Suprapubic skin (tissue), 4 donors: ENCODE measurements at regions not wholly inside any gene's neighbourhood (a gene's known extent, or its start where the extent isn't known, plus 50 kb on each side); places are given as distances from the start of the nearest gene placed in this dataset.

ENCODE experiments used
- DNase-seq, 2 donors: peaks; one replicate each; pipeline ENCODE4 v3.0.0-alpha.2; 2019; ENCODE audit warnings: low spot score in 2 of 2
- H3K27ac ChIP-seq: fragments of 200-600 bp; sonication (generic); one replicate; pipeline ENCODE4 v1.5.1; 2019
- H3K27me3 ChIP-seq: fragments of 200-600 bp; sonication (generic); one replicate; pipeline ENCODE4 v1.5.1; 2019
- H3K36me3 ChIP-seq: fragments of 200-600 bp; sonication (generic); one replicate; pipeline ENCODE4 v1.5.1; 2019
- H3K4me1 ChIP-seq: fragments of 200-600 bp; sonication (generic); one replicate; pipeline ENCODE4 v1.5.1; 2019
- H3K4me3 ChIP-seq: fragments of 200-600 bp; sonication (generic); one replicate; pipeline ENCODE4 v1.5.1; 2019; ENCODE audit warnings: mild to moderate bottlenecking
- H3K9me3 ChIP-seq: fragments of 200-600 bp; sonication (generic); one replicate; pipeline ENCODE4 v1.5.1; 2019
- EP300 ChIP-seq: sonication (generic); formaldehyde crosslinking; IDR thresholded peaks from one replicate; pipeline ENCODE4 v1.6.1; 2017; ENCODE audit warnings: antibody characterized with exemption
- POLR2A ChIP-seq, 2 donors: fragments of 450-650 bp; IDR thresholded peaks; one replicate each; pipeline ENCODE4 v1.6.1; 2017; ENCODE audit warnings: antibody characterized with exemption in 2 of 2, mild to moderate bottlenecking in 2 of 2, moderate library complexity in 2 of 2
- POLR2AphosphoS5 ChIP-seq, 3 donors: sonication (generic); formaldehyde crosslinking; IDR thresholded peaks; one replicate each; pipeline ENCODE4 v1.6.1; 2017; ENCODE audit warnings: antibody characterized with exemption in 3 of 3
- WGBS: methylation state at CpG from one replicate; pipeline ENCODE4 v1.1.5; 2018; 5-methylcytosine and 5-hydroxymethylcytosine counted together
- TF ChIP-seq, protein P1 (sequence below), 2 donors: fragments of 200-600 bp in 1 of 2; fragments of 450-650 bp in 1 of 2; sonication (generic) in 1 of 2; IDR thresholded peaks; one replicate each; pipeline ENCODE4 v1.5.1; 2016 to 2019; ENCODE audit warnings: antibody characterized with exemption in 2 of 2, mild to moderate bottlenecking in 1 of 2, moderate library complexity in 1 of 2

DNA sequence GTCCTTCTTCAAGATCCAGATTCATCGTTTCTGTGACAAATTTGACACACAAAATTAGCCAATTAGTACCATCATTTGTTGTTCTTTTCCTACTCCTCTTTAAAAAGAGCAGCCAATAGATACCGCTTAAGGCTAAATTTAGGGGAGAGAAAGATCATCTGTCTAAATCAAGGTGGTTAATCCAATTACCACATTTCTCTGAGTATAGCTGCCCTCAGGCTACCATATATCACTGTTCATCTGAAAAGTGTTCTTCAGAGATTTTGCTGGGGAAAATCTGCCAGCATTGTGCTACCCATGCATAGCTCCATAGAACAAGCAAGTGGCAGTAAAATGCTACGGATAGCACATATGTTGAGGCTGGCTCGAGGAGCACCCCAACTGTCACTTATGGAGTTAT is 110.3 kb upstream of the ESRRG start:
- Histone ChIP-seq H3K4me1 (no peaks in the 10 kb centered on the region), H3K4me3 (no peak overlapping the region), H3K36me3 (no peaks in the 10 kb centered on the region), H3K9me3 (no peaks in the 10 kb centered on the region), H3K27ac (no peak overlapping the region), H3K27me3 (no peaks in the 10 kb centered on the region)
- 46% methylated on average over 4 of the region's 4 CpGs for WGBS
- TF ChIP-seq, protein P1, sequence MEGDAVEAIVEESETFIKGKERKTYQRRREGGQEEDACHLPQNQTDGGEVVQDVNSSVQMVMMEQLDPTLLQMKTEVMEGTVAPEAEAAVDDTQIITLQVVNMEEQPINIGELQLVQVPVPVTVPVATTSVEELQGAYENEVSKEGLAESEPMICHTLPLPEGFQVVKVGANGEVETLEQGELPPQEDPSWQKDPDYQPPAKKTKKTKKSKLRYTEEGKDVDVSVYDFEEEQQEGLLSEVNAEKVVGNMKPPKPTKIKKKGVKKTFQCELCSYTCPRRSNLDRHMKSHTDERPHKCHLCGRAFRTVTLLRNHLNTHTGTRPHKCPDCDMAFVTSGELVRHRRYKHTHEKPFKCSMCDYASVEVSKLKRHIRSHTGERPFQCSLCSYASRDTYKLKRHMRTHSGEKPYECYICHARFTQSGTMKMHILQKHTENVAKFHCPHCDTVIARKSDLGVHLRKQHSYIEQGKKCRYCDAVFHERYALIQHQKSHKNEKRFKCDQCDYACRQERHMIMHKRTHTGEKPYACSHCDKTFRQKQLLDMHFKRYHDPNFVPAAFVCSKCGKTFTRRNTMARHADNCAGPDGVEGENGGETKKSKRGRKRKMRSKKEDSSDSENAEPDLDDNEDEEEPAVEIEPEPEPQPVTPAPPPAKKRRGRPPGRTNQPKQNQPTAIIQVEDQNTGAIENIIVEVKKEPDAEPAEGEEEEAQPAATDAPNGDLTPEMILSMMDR (IDR thresholded peaks at IDR 0.05): no peak
- TF ChIP-seq POLR2AphosphoS5 (IDR thresholded peaks at IDR 0.05) (no peak), EP300 (no peak), POLR2A (IDR thresholded peaks at IDR 0.05) (no peak)
- DNase-seq: no peak

DNA sequence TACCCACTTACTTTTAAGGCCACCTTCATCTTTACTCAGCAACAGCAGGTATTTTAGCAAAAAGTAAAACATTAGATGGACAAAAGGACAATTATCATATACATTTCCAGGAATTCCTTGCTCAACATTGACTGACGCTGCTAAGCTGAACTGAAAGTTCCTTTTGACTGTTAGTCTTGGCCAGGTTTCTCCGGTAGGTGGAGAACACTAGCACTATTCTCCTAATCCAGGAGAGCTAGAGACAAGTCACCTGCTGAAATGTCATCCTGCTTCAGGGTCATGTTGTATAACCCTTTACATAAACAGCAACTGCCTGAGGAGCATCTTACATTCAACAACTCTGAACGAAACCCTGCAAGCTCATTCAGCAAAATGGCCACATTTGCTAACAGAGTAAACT is 109.0 kb upstream of the ESRRG start:
- 76% methylated on average over 3 of the region's 3 CpGs for WGBS
- H3K27me3 ChIP-seq: no peaks in the 10 kb centered on the region
- TF ChIP-seq POLR2A (IDR thresholded peaks at IDR 0.05) (no peak), POLR2AphosphoS5 (IDR thresholded peaks at IDR 0.05) (no peak), EP300 (no peak)
- TF ChIP-seq, protein P1 (IDR thresholded peaks at IDR 0.05): no peak
- no peaks in the 10 kb centered on the region for H3K36me3 ChIP-seq
- no peak overlapping the region for H3K4me3 ChIP-seq
- H3K4me1 ChIP-seq: no peaks in the 10 kb centered on the region
- H3K9me3 ChIP-seq: no peaks in the 10 kb centered on the region
- no peak for DNase-seq
- no peak overlapping the region for H3K27ac ChIP-seq

DNA sequence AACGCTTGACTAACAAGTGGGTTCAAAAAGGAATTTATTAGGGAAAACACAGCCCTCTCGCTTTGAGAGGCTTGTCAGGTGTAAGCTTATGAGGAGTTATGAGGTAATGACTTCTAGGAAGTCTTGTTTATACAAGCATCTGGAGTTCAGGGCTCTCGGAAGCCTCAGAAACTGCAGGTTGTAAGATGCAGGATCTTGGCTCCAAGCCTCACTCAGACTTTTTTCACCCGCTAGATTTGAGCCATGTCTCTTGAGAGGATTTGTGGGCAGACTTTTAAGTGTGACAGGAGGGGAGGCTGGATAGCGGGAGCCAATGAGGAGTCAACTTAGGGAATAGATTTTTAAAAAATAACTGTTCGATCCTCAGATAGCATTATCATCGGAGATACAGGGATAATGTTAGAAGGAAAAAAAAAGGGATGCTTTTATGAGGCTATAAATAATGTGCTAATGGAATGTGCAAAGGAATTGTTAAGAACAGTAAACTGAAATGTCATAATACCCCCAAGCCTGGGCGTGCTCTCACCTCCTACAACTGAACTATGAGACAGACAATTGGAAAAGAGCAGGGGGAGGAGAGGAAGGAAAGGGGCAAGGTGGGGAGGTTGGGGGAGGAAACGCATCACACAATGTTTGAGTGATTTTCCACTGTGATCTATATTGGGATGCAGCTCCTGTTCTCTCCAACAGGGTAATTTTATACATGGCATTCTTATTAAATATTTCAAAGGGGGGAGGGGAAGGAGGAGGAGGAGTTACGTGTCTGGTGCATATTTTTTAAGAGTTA is 107.4 kb upstream of the ESRRG start:
- 26% methylated on average over 10 of the region's 10 CpGs for WGBS
- Histone ChIP-seq H3K9me3 (no peaks in the 10 kb centered on the region), H3K4me1 (no peaks in the 10 kb centered on the region), H3K27ac (no peak overlapping the region), H3K4me3 (no peak overlapping the region), H3K27me3 (no peaks in the 10 kb centered on the region), H3K36me3 (no peaks in the 10 kb centered on the region)
- no peak for DNase-seq
- TF ChIP-seq EP300 (no peak), POLR2A (IDR thresholded peaks at IDR 0.05) (no peak), POLR2AphosphoS5 (IDR thresholded peaks at IDR 0.05) (no peak)
- TF ChIP-seq, protein P1 (IDR thresholded peaks at IDR 0.05): no peak

DNA sequence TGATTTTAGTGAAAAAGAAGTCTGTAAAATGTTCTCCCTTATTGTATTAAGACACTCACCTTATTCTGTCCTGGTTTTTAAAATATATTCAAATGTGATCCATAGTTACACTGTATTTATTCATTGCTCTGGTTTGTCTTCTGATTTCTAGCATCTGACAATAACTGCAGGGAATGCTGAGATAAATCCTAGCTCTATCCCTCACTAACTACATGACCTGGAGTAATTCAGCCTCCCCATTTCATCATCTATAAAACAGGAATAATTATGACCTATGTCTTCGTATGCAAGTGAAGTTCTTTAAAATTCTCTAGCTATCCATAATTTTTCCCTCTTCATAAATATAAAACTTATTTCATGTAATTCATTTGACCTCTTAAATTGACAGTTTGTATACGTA is 104.0 kb upstream of the ESRRG start:
- Histone ChIP-seq H3K4me3 (no peak overlapping the region), H3K27me3 (no peaks in the 10 kb centered on the region), H3K4me1 (no peaks in the 10 kb centered on the region), H3K9me3 (no peaks in the 10 kb centered on the region), H3K36me3 (no peaks in the 10 kb centered on the region), H3K27ac (no peak overlapping the region)
- WGBS: 86% methylated on average over 2 of the region's 2 CpGs
- TF ChIP-seq POLR2A (IDR thresholded peaks at IDR 0.05) (no peak), POLR2AphosphoS5 (IDR thresholded peaks at IDR 0.05) (no peak), EP300 (no peak)
- TF ChIP-seq, protein P1 (IDR thresholded peaks at IDR 0.05): no peak
- DNase-seq: no peak

DNA sequence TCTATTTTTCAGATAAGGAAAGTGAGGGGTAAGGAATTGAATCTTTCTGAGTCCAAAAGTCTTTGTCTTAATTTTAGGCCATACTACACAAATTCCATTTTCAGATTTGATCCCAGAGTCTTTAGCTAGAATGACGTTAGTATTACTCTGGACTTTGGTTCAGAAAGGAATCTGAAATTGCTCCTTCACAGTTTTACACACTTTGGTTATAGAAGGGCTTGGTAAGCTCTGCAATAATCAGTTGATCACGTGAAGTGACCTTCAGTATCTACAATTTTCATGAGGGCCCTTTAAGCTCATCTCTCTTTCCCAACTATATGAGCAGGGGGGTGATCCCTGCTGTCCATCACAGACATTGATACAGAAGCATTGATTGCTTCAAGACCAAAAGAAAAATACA is 103.4 kb upstream of the ESRRG start:
- 87% methylated on average over 2 of the region's 2 CpGs for WGBS
- Histone ChIP-seq H3K4me3 (no peak overlapping the region), H3K36me3 (no peaks in the 10 kb centered on the region), H3K4me1 (no peaks in the 10 kb centered on the region), H3K27ac (no peak overlapping the region), H3K27me3 (no peaks in the 10 kb centered on the region), H3K9me3 (no peaks in the 10 kb centered on the region)
- DNase-seq: no peak
- TF ChIP-seq POLR2AphosphoS5 (IDR thresholded peaks at IDR 0.05): no peak
- no peak for TF ChIP-seq EP300
- TF ChIP-seq, protein P1 (IDR thresholded peaks at IDR 0.05): no peak
- TF ChIP-seq POLR2A (IDR thresholded peaks at IDR 0.05): no peak
